ENCODE measurements at regions not wholly inside any gene's neighbourhood (a gene's known extent, or its start where the extent isn't known, plus 50 kb on each side); places are given as distances from the start of the nearest gene placed in this dataset.
"Not testable (repeated sequence)": the region's sequence is repeated elsewhere in the genome, so short reads cannot be mapped to it uniquely, and the experiment has no call there.

DNA sequence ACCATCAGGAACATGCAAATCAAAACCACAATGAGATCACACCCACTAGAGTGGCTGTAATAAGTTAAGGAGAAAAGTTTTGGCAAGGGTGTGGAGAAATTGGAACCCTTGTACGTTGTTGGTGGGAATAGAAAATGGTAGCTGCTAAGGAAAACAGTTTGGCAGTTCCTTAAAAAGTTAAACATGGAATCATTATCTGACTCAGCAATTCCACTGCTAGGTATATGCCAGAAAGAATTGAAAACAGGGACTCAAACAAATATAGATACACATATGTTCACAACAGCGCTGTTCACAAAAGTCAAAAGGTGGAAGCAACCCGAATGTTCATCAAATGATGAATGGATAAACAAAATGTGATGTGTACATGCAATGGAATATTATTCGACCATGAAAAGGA, 138.8 kb upstream of the ATP2B2 start:
- WGBS: 86% methylated on average over 4 of the region's 4 CpGs
- no peaks in the 10 kb centered on the region for H3K36me3 ChIP-seq
- intact Hi-C loops (cut with DNase I): no loop called here
- DNase-seq (ENCODE audit: low spot score): no peak
- no peak overlapping the region for H3K4me3 ChIP-seq
- no peak for TF ChIP-seq POLR2A (IDR thresholded peaks at IDR 0.05)
- no peak for TF ChIP-seq POLR2AphosphoS5 (IDR thresholded peaks at IDR 0.05)
- TF ChIP-seq, protein P1, sequence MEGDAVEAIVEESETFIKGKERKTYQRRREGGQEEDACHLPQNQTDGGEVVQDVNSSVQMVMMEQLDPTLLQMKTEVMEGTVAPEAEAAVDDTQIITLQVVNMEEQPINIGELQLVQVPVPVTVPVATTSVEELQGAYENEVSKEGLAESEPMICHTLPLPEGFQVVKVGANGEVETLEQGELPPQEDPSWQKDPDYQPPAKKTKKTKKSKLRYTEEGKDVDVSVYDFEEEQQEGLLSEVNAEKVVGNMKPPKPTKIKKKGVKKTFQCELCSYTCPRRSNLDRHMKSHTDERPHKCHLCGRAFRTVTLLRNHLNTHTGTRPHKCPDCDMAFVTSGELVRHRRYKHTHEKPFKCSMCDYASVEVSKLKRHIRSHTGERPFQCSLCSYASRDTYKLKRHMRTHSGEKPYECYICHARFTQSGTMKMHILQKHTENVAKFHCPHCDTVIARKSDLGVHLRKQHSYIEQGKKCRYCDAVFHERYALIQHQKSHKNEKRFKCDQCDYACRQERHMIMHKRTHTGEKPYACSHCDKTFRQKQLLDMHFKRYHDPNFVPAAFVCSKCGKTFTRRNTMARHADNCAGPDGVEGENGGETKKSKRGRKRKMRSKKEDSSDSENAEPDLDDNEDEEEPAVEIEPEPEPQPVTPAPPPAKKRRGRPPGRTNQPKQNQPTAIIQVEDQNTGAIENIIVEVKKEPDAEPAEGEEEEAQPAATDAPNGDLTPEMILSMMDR (IDR thresholded peaks at IDR 0.05): no peak
- no peaks in the 10 kb centered on the region for H3K27me3 ChIP-seq (replicated peaks; ENCODE audit: insufficient read depth)
- no peaks in the 10 kb centered on the region for H3K9me3 ChIP-seq
- H3K27ac ChIP-seq: no peak overlapping the region
- no peaks in the 10 kb centered on the region for H3K4me1 ChIP-seq (replicated peaks)

DNA sequence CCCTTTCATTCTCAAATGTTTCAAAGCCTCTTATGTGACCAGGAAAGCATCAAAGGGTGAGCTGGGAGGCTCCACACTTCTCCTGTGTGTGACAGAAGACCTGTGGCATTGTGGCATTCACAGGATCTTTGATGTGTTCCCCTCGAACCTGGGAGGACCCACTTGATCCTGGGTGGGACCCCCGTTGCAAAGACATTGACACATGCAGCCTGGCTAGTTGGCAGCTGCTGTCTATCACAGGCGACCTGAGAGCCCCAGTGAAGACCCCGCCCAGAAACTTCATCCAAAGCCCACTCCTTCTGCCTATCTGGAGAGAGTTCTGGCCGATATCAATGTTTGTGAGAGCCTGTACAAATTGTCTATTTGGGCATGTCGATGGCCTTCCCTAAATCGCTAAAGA, 140.4 kb upstream of the ATP2B2 start:
- 65% methylated on average over 7 of the region's 7 CpGs for whole genome bisulfite sequencing
- TF ChIP-seq POLR2A (IDR thresholded peaks at IDR 0.05) (no peak), POLR2AphosphoS5 (IDR thresholded peaks at IDR 0.05) (no peak)
- TF ChIP-seq, protein P1 (IDR thresholded peaks at IDR 0.05): no peak
- no peaks in the 10 kb centered on the region for H3K4me1 ChIP-seq (replicated peaks)
- no peaks in the 10 kb centered on the region for H3K27me3 ChIP-seq (replicated peaks; ENCODE audit: insufficient read depth)
- no peak for DNase-seq (ENCODE audit: low spot score)
- intact Hi-C loops (cut with DNase I): no loop called here
- no peaks in the 10 kb centered on the region for H3K36me3 ChIP-seq
- H3K27ac ChIP-seq: no peak overlapping the region
- no peak overlapping the region for H3K4me3 ChIP-seq
- H3K9me3 ChIP-seq: no peaks in the 10 kb centered on the region

DNA sequence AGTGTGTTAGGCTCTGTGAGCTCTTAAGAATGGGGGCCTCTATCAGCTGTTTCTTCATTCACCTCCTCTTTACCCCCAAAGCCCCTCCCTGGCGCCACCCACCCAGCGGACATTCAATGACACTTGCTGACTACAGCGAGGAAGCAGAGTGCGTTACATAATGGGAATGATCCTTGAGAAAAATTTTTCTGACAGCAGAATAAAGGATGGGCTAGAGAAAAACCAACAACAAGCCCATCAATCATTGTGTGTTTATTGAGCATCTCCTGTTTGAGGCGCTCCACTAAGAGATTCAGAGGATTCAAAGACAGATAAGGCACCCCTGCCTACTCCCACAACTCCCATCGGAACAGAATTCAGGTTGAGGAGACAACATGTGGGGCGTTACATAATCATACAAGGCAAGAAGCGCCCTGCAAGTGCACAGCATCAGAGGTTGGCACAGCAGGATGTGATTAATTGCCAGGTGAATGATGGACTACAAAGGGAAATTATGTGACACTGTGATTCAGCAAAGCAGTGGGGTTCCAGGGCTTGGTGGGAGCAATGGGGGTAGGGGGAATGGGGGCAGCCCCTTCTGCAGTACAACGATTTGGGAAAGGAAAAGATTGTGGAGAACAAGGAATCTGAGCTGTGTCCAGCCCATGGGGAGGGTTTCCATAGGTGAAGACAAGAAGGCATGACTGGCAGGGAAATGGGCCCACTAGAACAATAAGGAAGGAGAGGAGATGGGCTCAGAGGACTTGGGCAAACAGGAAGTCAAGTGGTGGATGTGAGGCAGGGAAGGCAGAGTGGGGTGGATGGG, 141.3 kb upstream of the ATP2B2 start:
- Histone ChIP-seq H3K4me1 (replicated peaks) (no peaks in the 10 kb centered on the region), H3K9me3 (no peaks in the 10 kb centered on the region), H3K36me3 (no peaks in the 10 kb centered on the region)

DNA sequence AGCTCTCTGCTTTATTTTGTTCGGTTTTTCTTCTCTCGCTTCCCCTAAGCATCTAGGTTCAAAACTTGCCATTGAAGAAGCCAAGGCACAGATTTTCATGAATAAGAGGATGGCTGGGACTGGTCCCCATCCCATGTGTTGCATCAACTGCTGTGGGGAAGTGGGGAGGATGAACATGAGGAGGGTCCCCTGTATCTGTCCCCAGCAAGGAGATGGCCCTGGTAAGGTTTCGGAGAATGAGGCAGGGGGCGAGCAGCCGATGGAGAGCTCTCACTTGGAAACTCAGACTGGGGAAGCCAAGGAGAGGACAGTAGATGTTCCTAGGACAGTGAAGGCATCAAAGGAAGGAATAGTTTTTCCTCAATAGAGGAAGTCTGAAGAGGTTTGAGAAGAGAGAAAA, 142.0 kb upstream of the ATP2B2 start:
- no peaks in the 10 kb centered on the region for H3K9me3 ChIP-seq
- DNase-seq (ENCODE audit: low spot score): no peak
- intact Hi-C loops (cut with DNase I): no loop called here
- no peak overlapping the region for H3K27ac ChIP-seq
- no peak overlapping the region for H3K4me3 ChIP-seq
- H3K36me3 ChIP-seq: no peaks in the 10 kb centered on the region
- no peaks in the 10 kb centered on the region for H3K27me3 ChIP-seq (replicated peaks; ENCODE audit: insufficient read depth)
- 92% methylated on average over 5 of the region's 5 CpGs for WGBS
- no peaks in the 10 kb centered on the region for H3K4me1 ChIP-seq (replicated peaks)
- TF ChIP-seq POLR2AphosphoS5 (IDR thresholded peaks at IDR 0.05) (no peak), POLR2A (IDR thresholded peaks at IDR 0.05) (no peak)
- TF ChIP-seq, protein P1 (IDR thresholded peaks at IDR 0.05): no peak

More for the DNA sequence above, 141.3 kb upstream of the ATP2B2 start:
- Histone ChIP-seq H3K27ac (no peak overlapping the region), H3K27me3 (replicated peaks; ENCODE audit: insufficient read depth) (no peaks in the 10 kb centered on the region), H3K4me3 (no peak overlapping the region)
- TF ChIP-seq POLR2AphosphoS5 (IDR thresholded peaks at IDR 0.05) (no peak), POLR2A (IDR thresholded peaks at IDR 0.05) (no peak)
- TF ChIP-seq, protein P1 (IDR thresholded peaks at IDR 0.05): no peak
- 67% methylated on average over 9 of the region's 9 CpGs for WGBS
- intact Hi-C loops (cut with DNase I): no loop called here
- no peak for DNase-seq (ENCODE audit: low spot score)

DNA sequence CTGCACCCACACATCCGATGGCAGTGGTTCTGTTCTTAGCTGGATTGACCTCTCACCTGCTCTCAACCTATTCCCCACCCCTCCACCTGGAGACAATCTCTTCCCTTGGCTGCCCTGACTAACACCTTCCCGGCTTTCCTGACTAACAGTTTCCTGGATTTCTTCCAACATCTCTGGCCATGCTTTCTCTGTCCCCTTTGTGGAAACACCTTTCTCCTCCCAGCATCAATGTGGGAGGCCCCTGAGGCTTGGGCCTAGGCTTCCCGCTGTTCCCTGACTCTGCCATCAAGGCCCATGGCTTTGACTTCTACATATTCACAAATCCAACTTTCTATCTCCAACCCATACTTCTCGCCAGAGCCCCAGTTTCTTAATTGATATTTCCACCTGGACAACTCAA, 142.8 kb upstream of the ATP2B2 start:
- Histone ChIP-seq H3K27ac (no peak overlapping the region), H3K9me3 (no peaks in the 10 kb centered on the region), H3K27me3 (replicated peaks; ENCODE audit: insufficient read depth) (no peaks in the 10 kb centered on the region), H3K4me1 (replicated peaks) (no peaks in the 10 kb centered on the region), H3K36me3 (no peaks in the 10 kb centered on the region), H3K4me3 (no peak overlapping the region)
- WGBS: 81% methylated on average over 4 of the region's 4 CpGs
- DNase-seq (ENCODE audit: low spot score): no peak
- TF ChIP-seq, protein P1 (IDR thresholded peaks at IDR 0.05): no peak
- TF ChIP-seq POLR2A (IDR thresholded peaks at IDR 0.05): no peak
- TF ChIP-seq POLR2AphosphoS5 (IDR thresholded peaks at IDR 0.05): no peak
- intact Hi-C loops (cut with DNase I): no loop called here

DNA sequence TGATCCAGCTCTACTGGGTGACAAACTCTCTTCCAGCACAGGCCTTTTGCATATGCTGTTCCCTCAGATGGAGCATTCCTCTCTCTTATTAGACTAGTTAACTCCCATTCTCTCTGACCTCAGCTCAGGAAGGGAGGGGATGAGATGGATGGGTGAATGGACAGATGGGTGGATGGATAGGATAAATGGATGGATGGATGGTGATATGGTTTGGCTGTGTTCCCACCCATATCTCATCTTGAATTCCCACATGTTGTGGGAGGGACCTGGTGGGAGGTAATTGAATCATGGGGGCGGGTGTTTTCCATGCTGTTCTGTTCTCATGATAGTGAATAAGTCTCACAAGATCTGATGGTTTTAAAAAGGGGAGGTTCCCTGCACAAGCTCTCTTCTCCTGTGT, 144.1 kb upstream of the ATP2B2 start:
- 84% methylated on average over 1 of the region's 1 CpG for WGBS
- intact Hi-C loops (cut with DNase I); DNase-seq (ENCODE audit: low spot score): not testable (repeated sequence)

More for the DNA sequence above, 144.1 kb upstream of the ATP2B2 start:
- H3K4me1 ChIP-seq (replicated peaks); H3K27ac ChIP-seq; H3K9me3 ChIP-seq; H3K27me3 ChIP-seq (replicated peaks; ENCODE audit: insufficient read depth); H3K36me3 ChIP-seq; H3K4me3 ChIP-seq: not testable (repeated sequence)

Data from prostate gland (tissue), 2 donors.